ENCODE measurements at regions not wholly inside any gene's neighbourhood (a gene's known extent, or its start where the extent isn't known, plus 50 kb on each side); places are given as distances from the start of the nearest gene placed in this dataset.
A peak's percentile ranks its signal among the peaks of the same experiment; 100 is the strongest.

GRCh38 chr13:66087269-66087710, 1142.8 kb downstream of the PCDH9 start:
- Histone ChIP-seq H3K36me3 (ENCODE audit: control insufficient read depth, insufficient read depth, low read length) (no peaks in the 10 kb centered on the region), H2AK5ac (ENCODE audit: low read depth, low read length) (no peak overlapping the region), H3K14ac (replicated peaks; ENCODE audit: low read depth, low read length) (no peak overlapping the region), H3K18ac (ENCODE audit: low read depth, low read length) (no peak overlapping the region), H2AK9ac (replicated peaks; ENCODE audit: low read depth, low read length, poor library complexity) (no peak overlapping the region), H3K27me3 (ENCODE audit: control insufficient read depth, insufficient read depth, low read length) (no peaks in the 10 kb centered on the region), H3K4me3 (ENCODE audit: insufficient read depth, low read depth, low read length) (no peak overlapping the region), H2BK15ac (ENCODE audit: low read depth, low read length) (no peak overlapping the region), H4K20me1 (ENCODE audit: insufficient read depth, low read length) (no peaks in the 10 kb centered on the region), H2BK20ac (ENCODE audit: low read depth, low read length) (no peak overlapping the region), H3K79me1 (ENCODE audit: low read depth in 1 of 2, low read length in 2 of 2) (no peaks in the 10 kb centered on the region), H4K5ac (ENCODE audit: low read depth, low read length) (no peak overlapping the region), H3K56ac (ENCODE audit: extremely low read depth, insufficient read depth, low read length) (no peak overlapping the region), H3K9ac (ENCODE audit: low read depth, low read length) (no peak overlapping the region), H3K4ac (ENCODE audit: low read depth, low read length) (no peak overlapping the region), H3K9me3 (ENCODE audit: control insufficient read depth, insufficient read depth, low read length) (peaks cover 2% of the 10 kb centered on the region; the same call in 1 of the 2 replicates), H2AFZ (replicated peaks; ENCODE audit: low read length, poor library complexity) (no peak overlapping the region), H2BK120ac (ENCODE audit: low read depth, low read length) (no peak overlapping the region), H4K91ac (ENCODE audit: insufficient read depth, low read depth, low read length) (no peak overlapping the region), H3K23ac (ENCODE audit: low read depth, low read length) (no peak overlapping the region), H3K9me1 (ENCODE audit: insufficient read depth, low read length) (no peaks in the 10 kb centered on the region), H3K4me2 (ENCODE audit: low read depth, low read length) (no peak overlapping the region), H2BK5ac (ENCODE audit: low read depth, low read length, poor library complexity, severe bottlenecking) (no peak overlapping the region), H3K4me1 (ENCODE audit: control insufficient read depth, insufficient read depth, low read length) (no peaks in the 10 kb centered on the region), H3K27ac (ENCODE audit: insufficient read depth, low read length) (no peak overlapping the region), H4K8ac (ENCODE audit: low read depth in 2 of 2, low read length in 2 of 2) (no peak overlapping the region)
- WGBS, 2 experiments (ENCODE audit: extremely low coverage in 2 of 2, insufficient read length in 1 of 2): no CpG with 5 or more reads among the region's 2 CpGs
- TF ChIP-seq RAD21 (IDR thresholded peaks at IDR 0.05; ENCODE audit: low read length) (no peak), RFX5 (IDR thresholded peaks at IDR 0.05; ENCODE audit: low read depth, low read length) (no peak), MXI1 (IDR thresholded peaks at IDR 0.05; ENCODE audit: borderline replicate concordance, low read depth, low read length) (no peak), MAZ (IDR thresholded peaks at IDR 0.05; ENCODE audit: borderline replicate concordance, low read depth, low read length) (no peak), CHD1 (IDR thresholded peaks at IDR 0.05; ENCODE audit: low read depth, low read length) (no peak), RCOR1 (IDR thresholded peaks at IDR 0.05; ENCODE audit: insufficient replicate concordance, low read length) (no peak), SMC3 (IDR thresholded peaks at IDR 0.05; ENCODE audit: low read depth, low read length) (no peak), CTCF (conservative IDR thresholded peaks at IDR 0.05; ENCODE audit: low read depth, low read length) (no peak), FOS (IDR thresholded peaks at IDR 0.05; ENCODE audit: low read depth, low read length) (no peak), POLR2A (IDR thresholded peaks at IDR 0.05; ENCODE audit: low read depth, low read length) (no peak)
- TF ChIP-seq, protein P1, sequence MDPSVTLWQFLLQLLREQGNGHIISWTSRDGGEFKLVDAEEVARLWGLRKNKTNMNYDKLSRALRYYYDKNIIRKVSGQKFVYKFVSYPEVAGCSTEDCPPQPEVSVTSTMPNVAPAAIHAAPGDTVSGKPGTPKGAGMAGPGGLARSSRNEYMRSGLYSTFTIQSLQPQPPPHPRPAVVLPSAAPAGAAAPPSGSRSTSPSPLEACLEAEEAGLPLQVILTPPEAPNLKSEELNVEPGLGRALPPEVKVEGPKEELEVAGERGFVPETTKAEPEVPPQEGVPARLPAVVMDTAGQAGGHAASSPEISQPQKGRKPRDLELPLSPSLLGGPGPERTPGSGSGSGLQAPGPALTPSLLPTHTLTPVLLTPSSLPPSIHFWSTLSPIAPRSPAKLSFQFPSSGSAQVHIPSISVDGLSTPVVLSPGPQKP (IDR thresholded peaks at IDR 0.05; ENCODE audit: borderline replicate concordance, low read depth, low read length): no peak
- TF ChIP-seq, protein P2, sequence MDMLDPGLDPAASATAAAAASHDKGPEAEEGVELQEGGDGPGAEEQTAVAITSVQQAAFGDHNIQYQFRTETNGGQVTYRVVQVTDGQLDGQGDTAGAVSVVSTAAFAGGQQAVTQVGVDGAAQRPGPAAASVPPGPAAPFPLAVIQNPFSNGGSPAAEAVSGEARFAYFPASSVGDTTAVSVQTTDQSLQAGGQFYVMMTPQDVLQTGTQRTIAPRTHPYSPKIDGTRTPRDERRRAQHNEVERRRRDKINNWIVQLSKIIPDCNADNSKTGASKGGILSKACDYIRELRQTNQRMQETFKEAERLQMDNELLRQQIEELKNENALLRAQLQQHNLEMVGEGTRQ (IDR thresholded peaks at IDR 0.05; ENCODE audit: low read depth, low read length): no peak
- intact Hi-C loops (cut with micrococcal nuclease): no loop called here
- DNase-seq: peak; percentile 7
- ATAC-seq (ENCODE audit: low read depth): no peak
- ChIA-PET CTCF (no interaction called here), POLR2A (ENCODE audit: unreplicated experiment) (no interaction called here)
- in situ Hi-C loops (cut with MboI; ENCODE audit: low sequenced_read_pairs): no loop called here
- dilution Hi-C loops (cut with HindIII; ENCODE audit: low sequenced_read_pairs, unreplicated experiment): no loop called here
- BruUV-seq (replicated peaks): no TSS peak
